ENCODE measurements at regions not wholly inside any gene's neighbourhood (a gene's known extent, or its start where the extent isn't known, plus 50 kb on each side); places are given as distances from the start of the nearest gene placed in this dataset.
"Not testable (repeated sequence)": the region's sequence is repeated elsewhere in the genome, so short reads cannot be mapped to it uniquely, and the experiment has no call there.

DNA sequence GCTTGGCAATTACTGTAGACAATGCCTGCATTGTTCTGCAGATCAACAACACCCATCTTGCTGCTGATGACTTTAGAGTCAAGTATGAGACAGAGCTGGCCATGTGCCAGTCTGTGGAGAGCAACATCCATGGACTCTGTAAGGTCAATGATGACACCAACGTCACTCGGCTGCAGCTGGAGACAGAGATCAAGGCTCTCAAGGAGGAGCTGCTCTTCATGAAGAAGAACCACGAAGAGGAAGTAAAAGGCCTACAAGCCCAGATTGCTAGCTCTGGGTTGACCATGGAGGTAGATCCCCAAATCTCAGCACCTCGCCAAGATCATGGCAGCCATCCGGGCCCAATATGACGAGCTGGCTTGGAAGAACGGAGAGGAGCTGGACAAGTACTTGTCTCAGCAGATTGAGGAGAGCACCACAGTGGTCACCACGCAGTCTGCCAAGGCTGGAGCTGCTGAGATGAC is 69.4 kb upstream of the RTL6 start:
- TF ChIP-seq POLR2A (IDR thresholded peaks at IDR 0.05; ENCODE audit: low read length); GATA1 (IDR thresholded peaks at IDR 0.05; ENCODE audit: low read depth, low read length): not testable (repeated sequence)
